ENCODE measurements at regions not wholly inside any gene's neighbourhood (a gene's known extent, or its start where the extent isn't known, plus 50 kb on each side); places are given as distances from the start of the nearest gene placed in this dataset.
A peak's percentile ranks its signal among the peaks of the same experiment; 100 is the strongest.

GRCh38 chr13:89843621-89844020 is 1503.9 kb upstream of the MIR17HG start:
- 11% methylated on average over 1 of the region's 1 CpG for WGBS (ENCODE audit: insufficient coverage, low coverage, missing lambda C conversion rate)
- TF ChIP-seq SIX5 (IDR thresholded peaks at IDR 0.05; ENCODE audit: borderline replicate concordance in 1 of 2, insufficient read depth in 1 of 2, low read depth in 1 of 2, low read length in 2 of 2) (no peak), NR2C1 (IDR thresholded peaks at IDR 0.05) (no peak), NR2C1 (tag; IDR thresholded peaks at IDR 0.05) (no peak), E4F1 (CRISPR knock-in tag; IDR thresholded peaks at IDR 0.05; ENCODE audit: borderline replicate concordance) (peak; percentile 45; the same call in 1 of the 2 replicates), SMAD1 (IDR thresholded peaks at IDR 0.05; ENCODE audit: low read depth, low read length, partially characterized antibody) (no peak), ZNF699 (CRISPR knock-in tag; IDR thresholded peaks at IDR 0.05; ENCODE audit: insufficient replicate concordance) (peak; percentile 77), ZNF174 (CRISPR knock-in tag; IDR thresholded peaks at IDR 0.05) (no peak), TCFL5 (CRISPR knock-in tag; conservative IDR thresholded peaks at IDR 0.05) (no peak), ZNF232 (CRISPR knock-in tag; IDR thresholded peaks at IDR 0.05) (no peak), NCOA2 (IDR thresholded peaks at IDR 0.05; ENCODE audit: partially characterized antibody in 2 of 2) (no peak), WHSC1 (IDR thresholded peaks at IDR 0.05; ENCODE audit: low read length) (no peak), EGR1 (conservative IDR thresholded peaks at IDR 0.05) (no peak), IRF2 (CRISPR knock-in tag; IDR thresholded peaks at IDR 0.05) (no peak), ZC3H11A (IDR thresholded peaks at IDR 0.05; ENCODE audit: low read depth, low read length) (no peak), GTF2E2 (tag; IDR thresholded peaks at IDR 0.05) (no peak), DACH1 (IDR thresholded peaks at IDR 0.05; ENCODE audit: partially characterized antibody) (no peak), FOXJ2 (tag; IDR thresholded peaks at IDR 0.05) (peak; percentile 43; the same call in 1 of the 2 replicates), ZFP1 (CRISPR knock-in tag; IDR thresholded peaks at IDR 0.05) (no peak), ZNF507 (tag; conservative IDR thresholded peaks at IDR 0.05) (0 out of 2 replicates have a peak, but pooled peaks have one; percentile 5)
- TF ChIP-seq, protein P1, sequence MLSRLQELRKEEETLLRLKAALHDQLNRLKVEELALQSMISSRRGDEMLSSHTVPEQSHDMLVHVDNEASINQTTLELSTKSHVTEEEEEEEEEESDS (CRISPR knock-in tag; IDR thresholded peaks at IDR 0.05): 0 out of 2 replicates have a peak, but pooled peaks have one; percentile 40
- TF ChIP-seq, protein P2, sequence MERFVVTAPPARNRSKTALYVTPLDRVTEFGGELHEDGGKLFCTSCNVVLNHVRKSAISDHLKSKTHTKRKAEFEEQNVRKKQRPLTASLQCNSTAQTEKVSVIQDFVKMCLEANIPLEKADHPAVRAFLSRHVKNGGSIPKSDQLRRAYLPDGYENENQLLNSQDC (CRISPR knock-in tag; IDR thresholded peaks at IDR 0.05): no peak
- Histone ChIP-seq H3K4me3 (no peak overlapping the region), H3K36me3 (ENCODE audit: control insufficient read depth, insufficient read depth, low read length) (no peaks in the 10 kb centered on the region), H3K9ac (ENCODE audit: insufficient read depth in 1 of 2, low read depth in 2 of 2, low read length in 2 of 2) (no peak overlapping the region), H2AFZ (ENCODE audit: low read depth, low read length) (no peak overlapping the region), H3K27me3 (ENCODE audit: control insufficient read depth in 2 of 2, insufficient read depth in 2 of 2, low read length in 2 of 2) (no peaks in the 10 kb centered on the region), H3K9me1 (ENCODE audit: control insufficient read depth, insufficient read depth, low read length) (no peaks in the 10 kb centered on the region), H3K9me3 (replicated peaks; ENCODE audit: control insufficient read depth, insufficient read depth, low read depth, low read length) (no peaks in the 10 kb centered on the region), H3K4me1 (replicated peaks in 1 of 2; ENCODE audit: control insufficient read depth in 2 of 2, insufficient read depth in 2 of 2, low read length in 2 of 2) (no peaks in the 10 kb centered on the region), H4K20me1 (replicated peaks; ENCODE audit: control insufficient read depth, insufficient read depth, low read length) (no peaks in the 10 kb centered on the region), H3K79me2 (ENCODE audit: control insufficient read depth, insufficient read depth, low read length) (no peaks in the 10 kb centered on the region), H3K4me2 (ENCODE audit: insufficient read depth, low read length) (no peak overlapping the region), H3K27ac (ENCODE audit: extremely low read depth, low read depth, low read length) (no peak overlapping the region)
- POLR2A ChIA-PET: no interaction called here
- intact Hi-C loops (cut with micrococcal nuclease): no loop called here
- DNase-seq (ENCODE audit: extremely low read depth in 1 of 4, low spot score in 3 of 4) (no peak), FAIRE-seq (no peak), ATAC-seq (no peak)
- BruUV-seq (replicated peaks): no TSS peak
- CTCF ChIA-PET (ENCODE audit: low intra/inter-chr PET ratio): no interaction called here
- in situ Hi-C loops (cut with MboI): no loop called here

Data from K562 (cell line).